GM12878 (cell line): ENCODE measurements at regions not wholly inside any gene's neighbourhood (a gene's known extent, or its start where the extent isn't known, plus 50 kb on each side); places are given as distances from the start of the nearest gene placed in this dataset.

Experiments used
- ATAC-seq: fragments of 200-7000 bp; cut with Tn5 transposase; 3 replicates; pipeline ENCODE4 v1.9.1; 2020; ENCODE audit warnings: mild to moderate bottlenecking, moderate library complexity
- BruUV-seq: library from RNA; stranded (reverse); fragments of 400-500 nt; replicated peaks from 2 replicates; lab custom pipeline; 2021; lab: Mats Ljungman, UMichigan
- CTCF ChIA-PET: fragments of 300-600 bp; sonication (Branson Sonifier 250); formaldehyde crosslinking; extraction: SDS; loops from one replicate; lab custom pipeline; 2021; ENCODE audit warnings: inconsistent platforms; lab: Yijun Ruan, JAX
- POLR2A ChIA-PET: fragments of 350-600 bp; formaldehyde crosslinking; extraction: SDS; loops from one replicate; lab custom pipeline; 2021; ENCODE audit warnings: inconsistent platforms; lab: Charles Lee
- RAD21 ChIA-PET: fragments of 300-600 bp; sonication (Branson Sonifier 250); formaldehyde crosslinking; loops from one replicate; lab custom pipeline; 2023; ENCODE audit warnings: antibody characterized with exemption; ENCODE audit not compliant: unreplicated experiment; lab: Charles Lee
- SMC1A ChIA-PET: fragments of 300-600 bp; sonication (Branson Sonifier 250); formaldehyde crosslinking; loops from one replicate; lab custom pipeline; 2023; ENCODE audit not compliant: unreplicated experiment, uncharacterized antibody; lab: Charles Lee
- DNase-seq: peaks from one replicate; pipeline ENCODE4 v3.0.0-alpha.2; 2011; ENCODE audit warnings: low read depth, low spot score
- FAIRE-seq: peaks from 3 replicates; lab custom pipeline; 2011; peaks lifted over from hg19 to GRCh38; lab: Jason Lieb, UNC
- H2AFZ ChIP-seq: 2 replicates; pipeline ENCODE4 v1.6.0; 2011; ENCODE audit warnings: low read depth, low read length, control low read depth; ENCODE audit not compliant: control insufficient read depth
- H3K27ac ChIP-seq: 2 replicates; pipeline ENCODE4 v1.5.1; 2011; ENCODE audit warnings: control low read depth; ENCODE audit not compliant: control insufficient read depth, insufficient read depth
- H3K27me3 ChIP-seq, 2 experiments: replicated peaks in 1 of 2; 2 replicates each; pipeline versions ENCODE4 v1.6.0 to v1.6.1; 2011; ENCODE audit warnings: low read length in 1 of 2; ENCODE audit not compliant: control insufficient read depth in 2 of 2, insufficient read depth in 2 of 2
- H3K36me3 ChIP-seq, 2 experiments: 2 replicates each; pipeline ENCODE4 v1.5.1; 2011; ENCODE audit warnings: low read length in 1 of 2; ENCODE audit not compliant: control insufficient read depth in 2 of 2, insufficient read depth in 2 of 2
- H3K4me1 ChIP-seq: 2 replicates; pipeline ENCODE4 v1.6.1; 2011; ENCODE audit warnings: mild to moderate bottlenecking, low read length, moderate library complexity, mixed read lengths; ENCODE audit not compliant: control insufficient read depth, insufficient read depth
- H3K4me2 ChIP-seq: 2 replicates; pipeline ENCODE4 v1.6.0; 2011; ENCODE audit warnings: control low read depth; ENCODE audit not compliant: control insufficient read depth, insufficient read depth
- H3K4me3 ChIP-seq: fragments of 200-600 bp; sonication (generic); 2 replicates; pipeline ENCODE4 v1.5.1; 2016
- H3K79me2 ChIP-seq: 2 replicates; pipeline ENCODE4 v1.6.0; 2011; ENCODE audit warnings: low read length; ENCODE audit not compliant: control insufficient read depth, insufficient read depth
- H3K9ac ChIP-seq: 2 replicates; pipeline ENCODE4 v1.8.0; 2011; ENCODE audit warnings: low read length, control low read depth, mixed read lengths; ENCODE audit not compliant: control insufficient read depth, insufficient read depth
- H3K9me3 ChIP-seq: replicated peaks from 3 replicates; pipeline ENCODE4 v1.5.1; 2011; ENCODE audit warnings: mild to moderate bottlenecking, low read length; ENCODE audit not compliant: control insufficient read depth, insufficient read depth
- H4K20me1 ChIP-seq: 2 replicates; pipeline ENCODE4 v1.6.0; 2011; ENCODE audit not compliant: control insufficient read depth, insufficient read depth
- BACH1 ChIP-seq: fragments of 450-650 bp; IDR thresholded peaks from 2 replicates; pipeline ENCODE4 v1.6.1; 2017; ENCODE audit warnings: mild to moderate bottlenecking, borderline replicate concordance
- ETV6 ChIP-seq, 2 experiments: fragments of 450-650 bp in 1 of 2; IDR thresholded peaks in 1 of 2; conservative IDR thresholded peaks in 1 of 2; 2 replicates each; pipeline ENCODE4 v1.6.1; 2014; ENCODE audit warnings: antibody characterized with exemption in 1 of 2, borderline replicate concordance in 1 of 2, low read depth in 1 of 2, mild to moderate bottlenecking in 1 of 2, moderate library complexity in 1 of 2
- GATAD2B ChIP-seq: fragments of 450-650 bp; conservative IDR thresholded peaks from 2 replicates; pipeline ENCODE4 v1.6.1; 2017; ENCODE audit warnings: low read depth, mild to moderate bottlenecking, moderate library complexity
- KAT2A ChIP-seq: conservative IDR thresholded peaks from 2 replicates; pipeline ENCODE4 v1.6.1; 2011; ENCODE audit warnings: low read depth, low read length; ENCODE audit not compliant: control insufficient read depth
- MEF2A ChIP-seq: IDR thresholded peaks from 2 replicates; pipeline ENCODE4 v1.6.1; 2011; ENCODE audit warnings: low read depth, mild to moderate bottlenecking, low read length, moderate library complexity; ENCODE audit not compliant: insufficient read depth
- SRF ChIP-seq, 2 experiments: IDR thresholded peaks; 2 replicates each; pipeline ENCODE4 v1.6.1; 2011; ENCODE audit warnings: low read depth in 2 of 2, low read length in 2 of 2, mild to moderate bottlenecking in 1 of 2, moderate library complexity in 1 of 2
- WRNIP1 ChIP-seq: IDR thresholded peaks from 2 replicates; pipeline ENCODE4 v1.6.1; 2011; ENCODE audit warnings: low read depth, low read length, improper control_type of control experiment, borderline replicate concordance
- in situ Hi-C: fragments of 300-500 bp; cut with MboI; formaldehyde crosslinking; loops from 9 replicates; pipeline ENCODE4 v1.14.3; 2018; ENCODE audit warnings: mixed read lengths
- intact Hi-C: fragments of 100-400 bp; cut with micrococcal nuclease; formaldehyde crosslinking; loops from one replicate; pipeline ENCODE4 v1.14.2; 2022; ENCODE audit not compliant: unreplicated experiment
- TF ChIP-seq, protein P1 (sequence below): fragments of 450-650 bp; formaldehyde crosslinking; IDR thresholded peaks from 2 replicates; pipeline ENCODE4 v1.4.0; 2020; ENCODE audit warnings: mild to moderate bottlenecking, moderate library complexity
- TF ChIP-seq, protein P2 (sequence below): fragments of 450-650 bp; IDR thresholded peaks from 2 replicates; pipeline ENCODE4 v1.6.1; 2016; ENCODE audit warnings: mild to moderate bottlenecking
- TF ChIP-seq, protein P3 (sequence below): fragments of 450-650 bp; IDR thresholded peaks from 2 replicates; pipeline ENCODE4 v1.6.1; 2017; ENCODE audit warnings: mild to moderate bottlenecking, moderate library complexity

DNA sequence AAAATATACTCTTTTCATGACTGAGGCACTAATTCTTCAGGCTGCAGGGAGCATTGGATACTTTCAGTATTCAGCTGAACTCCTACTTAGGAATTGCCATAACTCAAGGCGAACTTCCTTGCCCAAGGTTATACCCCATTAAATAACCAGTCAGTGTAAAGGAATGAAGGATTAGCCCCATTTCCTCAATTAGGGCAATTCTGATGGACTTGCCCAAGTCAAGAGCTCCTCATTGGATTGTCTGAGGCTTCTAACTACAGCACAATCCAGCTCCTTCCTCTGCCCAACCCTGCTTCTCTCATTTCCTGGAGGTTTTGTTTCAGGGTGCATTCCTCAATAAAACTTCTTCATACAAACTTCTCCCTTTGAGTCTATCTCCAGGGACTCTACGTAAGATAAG lies 329.2 kb downstream of the LIG4 start (continued):
- TF ChIP-seq, protein P1, sequence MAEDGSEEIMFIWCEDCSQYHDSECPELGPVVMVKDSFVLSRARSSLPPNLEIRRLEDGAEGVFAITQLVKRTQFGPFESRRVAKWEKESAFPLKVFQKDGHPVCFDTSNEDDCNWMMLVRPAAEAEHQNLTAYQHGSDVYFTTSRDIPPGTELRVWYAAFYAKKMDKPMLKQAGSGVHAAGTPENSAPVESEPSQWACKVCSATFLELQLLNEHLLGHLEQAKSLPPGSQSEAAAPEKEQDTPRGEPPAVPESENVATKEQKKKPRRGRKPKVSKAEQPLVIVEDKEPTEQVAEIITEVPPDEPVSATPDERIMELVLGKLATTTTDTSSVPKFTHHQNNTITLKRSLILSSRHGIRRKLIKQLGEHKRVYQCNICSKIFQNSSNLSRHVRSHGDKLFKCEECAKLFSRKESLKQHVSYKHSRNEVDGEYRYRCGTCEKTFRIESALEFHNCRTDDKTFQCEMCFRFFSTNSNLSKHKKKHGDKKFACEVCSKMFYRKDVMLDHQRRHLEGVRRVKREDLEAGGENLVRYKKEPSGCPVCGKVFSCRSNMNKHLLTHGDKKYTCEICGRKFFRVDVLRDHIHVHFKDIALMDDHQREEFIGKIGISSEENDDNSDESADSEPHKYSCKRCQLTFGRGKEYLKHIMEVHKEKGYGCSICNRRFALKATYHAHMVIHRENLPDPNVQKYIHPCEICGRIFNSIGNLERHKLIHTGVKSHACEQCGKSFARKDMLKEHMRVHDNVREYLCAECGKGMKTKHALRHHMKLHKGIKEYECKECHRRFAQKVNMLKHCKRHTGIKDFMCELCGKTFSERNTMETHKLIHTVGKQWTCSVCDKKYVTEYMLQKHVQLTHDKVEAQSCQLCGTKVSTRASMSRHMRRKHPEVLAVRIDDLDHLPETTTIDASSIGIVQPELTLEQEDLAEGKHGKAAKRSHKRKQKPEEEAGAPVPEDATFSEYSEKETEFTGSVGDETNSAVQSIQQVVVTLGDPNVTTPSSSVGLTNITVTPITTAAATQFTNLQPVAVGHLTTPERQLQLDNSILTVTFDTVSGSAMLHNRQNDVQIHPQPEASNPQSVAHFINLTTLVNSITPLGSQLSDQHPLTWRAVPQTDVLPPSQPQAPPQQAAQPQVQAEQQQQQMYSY (CRISPR knock-in tag) = no peak

DNA sequence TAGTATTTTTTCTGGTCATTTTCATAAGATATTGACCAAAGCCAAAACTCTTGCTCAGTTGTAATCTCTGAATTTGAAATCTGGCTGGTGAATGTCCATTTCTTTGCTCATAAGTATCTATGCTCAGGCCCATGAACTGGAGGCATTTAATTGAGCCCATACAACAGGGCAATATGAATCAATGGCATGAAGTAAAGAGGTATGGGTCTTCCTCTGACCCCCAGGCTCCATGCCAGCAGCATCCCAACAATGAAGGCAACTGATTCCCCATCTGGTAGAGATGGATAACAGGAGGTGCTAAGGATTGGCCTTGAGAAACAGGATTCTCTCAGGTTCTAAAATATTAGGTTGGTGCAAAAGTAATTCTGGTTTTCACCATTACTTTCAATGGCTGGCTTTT lies 330.8 kb downstream of the LIG4 start:
- ChIA-PET POLR2A (no interaction called here), SMC1A (no interaction called here), RAD21 (no interaction called here), CTCF (no interaction called here)
- Histone ChIP-seq H2AFZ (no peak overlapping the region), H3K79me2 (no peaks in the 10 kb centered on the region), H3K4me1 (no peaks in the 10 kb centered on the region), H3K9me3 (no peaks in the 10 kb centered on the region), H3K36me3 (no peaks in the 10 kb centered on the region), H3K4me2 (no peak overlapping the region), H3K9ac (no peak overlapping the region), H3K4me3 (no peak overlapping the region), H3K27ac (no peak overlapping the region), H3K27me3 (no peaks in the 10 kb centered on the region), H4K20me1 (no peaks in the 10 kb centered on the region)
- no TSS peak for BruUV-seq
- ATAC-seq = no peak
- intact Hi-C loops (no loop called here), in situ Hi-C loops (no loop called here)
- DNase-seq = no peak
- no peak for FAIRE-seq
- no peak for TF ChIP-seq ETV6 (conservative IDR thresholded peaks at IDR 0.05 in 1 of 2, IDR thresholded peaks at IDR 0.05 in 1 of 2; ENCODE audit: borderline replicate concordance in 1 of 2, low read depth in 1 of 2)
- no peak for TF ChIP-seq KAT2A
- TF ChIP-seq MEF2A = no peak
- TF ChIP-seq SRF (IDR thresholded peaks at IDR 0.05; ENCODE audit: low read depth in 2 of 2, low read length in 2 of 2) = no peak
- TF ChIP-seq WRNIP1 = no peak
- TF ChIP-seq, protein P2, sequence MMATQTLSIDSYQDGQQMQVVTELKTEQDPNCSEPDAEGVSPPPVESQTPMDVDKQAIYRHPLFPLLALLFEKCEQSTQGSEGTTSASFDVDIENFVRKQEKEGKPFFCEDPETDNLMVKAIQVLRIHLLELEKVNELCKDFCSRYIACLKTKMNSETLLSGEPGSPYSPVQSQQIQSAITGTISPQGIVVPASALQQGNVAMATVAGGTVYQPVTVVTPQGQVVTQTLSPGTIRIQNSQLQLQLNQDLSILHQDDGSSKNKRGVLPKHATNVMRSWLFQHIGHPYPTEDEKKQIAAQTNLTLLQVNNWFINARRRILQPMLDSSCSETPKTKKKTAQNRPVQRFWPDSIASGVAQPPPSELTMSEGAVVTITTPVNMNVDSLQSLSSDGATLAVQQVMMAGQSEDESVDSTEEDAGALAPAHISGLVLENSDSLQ = no peak
- no peak for TF ChIP-seq BACH1
- no peak for TF ChIP-seq GATAD2B
- TF ChIP-seq, protein P3, sequence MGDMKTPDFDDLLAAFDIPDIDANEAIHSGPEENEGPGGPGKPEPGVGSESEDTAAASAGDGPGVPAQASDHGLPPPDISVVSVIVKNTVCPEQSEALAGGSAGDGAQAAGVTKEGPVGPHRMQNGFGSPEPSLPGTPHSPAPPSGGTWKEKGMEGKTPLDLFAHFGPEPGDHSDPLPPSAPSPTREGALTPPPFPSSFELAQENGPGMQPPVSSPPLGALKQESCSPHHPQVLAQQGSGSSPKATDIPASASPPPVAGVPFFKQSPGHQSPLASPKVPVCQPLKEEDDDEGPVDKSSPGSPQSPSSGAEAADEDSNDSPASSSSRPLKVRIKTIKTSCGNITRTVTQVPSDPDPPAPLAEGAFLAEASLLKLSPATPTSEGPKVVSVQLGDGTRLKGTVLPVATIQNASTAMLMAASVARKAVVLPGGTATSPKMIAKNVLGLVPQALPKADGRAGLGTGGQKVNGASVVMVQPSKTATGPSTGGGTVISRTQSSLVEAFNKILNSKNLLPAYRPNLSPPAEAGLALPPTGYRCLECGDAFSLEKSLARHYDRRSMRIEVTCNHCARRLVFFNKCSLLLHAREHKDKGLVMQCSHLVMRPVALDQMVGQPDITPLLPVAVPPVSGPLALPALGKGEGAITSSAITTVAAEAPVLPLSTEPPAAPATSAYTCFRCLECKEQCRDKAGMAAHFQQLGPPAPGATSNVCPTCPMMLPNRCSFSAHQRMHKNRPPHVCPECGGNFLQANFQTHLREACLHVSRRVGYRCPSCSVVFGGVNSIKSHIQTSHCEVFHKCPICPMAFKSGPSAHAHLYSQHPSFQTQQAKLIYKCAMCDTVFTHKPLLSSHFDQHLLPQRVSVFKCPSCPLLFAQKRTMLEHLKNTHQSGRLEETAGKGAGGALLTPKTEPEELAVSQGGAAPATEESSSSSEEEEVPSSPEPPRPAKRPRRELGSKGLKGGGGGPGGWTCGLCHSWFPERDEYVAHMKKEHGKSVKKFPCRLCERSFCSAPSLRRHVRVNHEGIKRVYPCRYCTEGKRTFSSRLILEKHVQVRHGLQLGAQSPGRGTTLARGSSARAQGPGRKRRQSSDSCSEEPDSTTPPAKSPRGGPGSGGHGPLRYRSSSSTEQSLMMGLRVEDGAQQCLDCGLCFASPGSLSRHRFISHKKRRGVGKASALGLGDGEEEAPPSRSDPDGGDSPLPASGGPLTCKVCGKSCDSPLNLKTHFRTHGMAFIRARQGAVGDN = no peak
